Right atrium auricular region (tissue), 2 donors: ENCODE measurements at regions not wholly inside any gene's neighbourhood (a gene's known extent, or its start where the extent isn't known, plus 50 kb on each side); places are given as distances from the start of the nearest gene placed in this dataset.

ENCODE experiments used
- DNase-seq: peaks from one replicate; pipeline ENCODE4 v3.0.0-alpha.2; 2019; ENCODE audit warnings: low spot score
- H3K27ac ChIP-seq, 2 donors: fragments of 200-600 bp; sonication (generic); 1 replicate in 1 of 2; 2 replicates in 1 of 2; pipeline ENCODE4 v1.5.1; 2016 to 2019
- H3K27me3 ChIP-seq, 2 donors: fragments of 200-600 bp; sonication (generic); one replicate each; pipeline versions ENCODE4 v1.5.1 to v1.6.0; 2017 to 2019
- H3K36me3 ChIP-seq: fragments of 200-600 bp; sonication (generic); one replicate; pipeline ENCODE4 v1.5.1; 2016
- H3K4me1 ChIP-seq, 2 donors: fragments of 200-600 bp; sonication (generic); one replicate each; pipeline versions ENCODE4 v1.5.1 to v1.6.0; 2017 to 2019
- H3K4me3 ChIP-seq, 2 donors: fragments of 200-600 bp; sonication (generic); 1 replicate in 1 of 2; 2 replicates in 1 of 2; pipeline ENCODE4 v1.5.1; 2017 to 2019; ENCODE audit warnings: mild to moderate bottlenecking in 1 of 2, moderate library complexity in 1 of 2
- H3K9me3 ChIP-seq, 2 donors: fragments of 200-600 bp; sonication (generic); one replicate each; pipeline ENCODE4 v1.5.1; 2019
- CTCF ChIP-seq, 2 donors: fragments of 200-600 bp; sonication (generic); IDR thresholded peaks; one replicate each; pipeline ENCODE4 v1.5.1; 2019; ENCODE audit warnings: antibody characterized with exemption in 2 of 2

GRCh38 chr12:73452672-73453469 is 1084.8 kb upstream of the ATXN7L3B start:
- Histone ChIP-seq H3K9me3 (no peaks in the 10 kb centered on the region), H3K4me1 (no peaks in the 10 kb centered on the region), H3K27ac (no peak overlapping the region), H3K36me3 (no peaks in the 10 kb centered on the region), H3K4me3 (no peak overlapping the region), H3K27me3 (no peaks in the 10 kb centered on the region)
- DNase-seq = no peak
- TF ChIP-seq CTCF (IDR thresholded peaks at IDR 0.05) = no peak

GRCh38 chr12:73460212-73460611 is 1077.4 kb upstream of the ATXN7L3B start:
- Histone ChIP-seq H3K4me1 (no peaks in the 10 kb centered on the region), H3K4me3 (no peak overlapping the region), H3K9me3 (no peaks in the 10 kb centered on the region), H3K27me3 (no peaks in the 10 kb centered on the region), H3K27ac (no peak overlapping the region), H3K36me3 (no peaks in the 10 kb centered on the region)
- no peak for DNase-seq
- TF ChIP-seq CTCF (IDR thresholded peaks at IDR 0.05) = no peak

- Histone ChIP-seq H3K4me1 (no peaks in the 10 kb centered on the region), H3K27ac (no peak overlapping the region), H3K9me3 (no peaks in the 10 kb centered on the region), H3K36me3 (no peaks in the 10 kb centered on the region), H3K27me3 (no peaks in the 10 kb centered on the region), H3K4me3 (no peak overlapping the region)
- no peak for TF ChIP-seq CTCF (IDR thresholded peaks at IDR 0.05)
- DNase-seq = no peak
These were observed 1072.5 kb upstream of the ATXN7L3B start for GRCh38 chr12:73465106-73465505.

GRCh38 chr12:73486256-73486655 is 1051.4 kb upstream of the ATXN7L3B start:
- H3K4me1 ChIP-seq = no peaks in the 10 kb centered on the region
- no peak for DNase-seq
- H3K27me3 ChIP-seq = no peaks in the 10 kb centered on the region
- H3K36me3 ChIP-seq = no peaks in the 10 kb centered on the region
- no peak overlapping the region for H3K4me3 ChIP-seq
- no peak for TF ChIP-seq CTCF (IDR thresholded peaks at IDR 0.05)
- H3K9me3 ChIP-seq = peaks cover 0 to 13% of the 10 kb centered on the region in 2 donors
- H3K27ac ChIP-seq = no peak overlapping the region

GRCh38 chr12:73506611-73507010 is 1031.0 kb upstream of the ATXN7L3B start:
- DNase-seq = no peak
- Histone ChIP-seq H3K4me1 (no peaks in the 10 kb centered on the region), H3K36me3 (no peaks in the 10 kb centered on the region), H3K9me3 (no peaks in the 10 kb centered on the region), H3K27ac (no peak overlapping the region), H3K27me3 (no peaks in the 10 kb centered on the region), H3K4me3 (no peak overlapping the region)
- no peak for TF ChIP-seq CTCF (IDR thresholded peaks at IDR 0.05)

- TF ChIP-seq CTCF (IDR thresholded peaks at IDR 0.05) = no peak
- Histone ChIP-seq H3K36me3 (no peaks in the 10 kb centered on the region), H3K27ac (no peak overlapping the region), H3K4me1 (no peaks in the 10 kb centered on the region), H3K27me3 (no peaks in the 10 kb centered on the region), H3K9me3 (peaks cover 0 to 6% of the 10 kb centered on the region in 2 donors), H3K4me3 (no peak overlapping the region)
- no peak for DNase-seq
These were observed 1023.0 kb upstream of the ATXN7L3B start for GRCh38 chr12:73514672-73515071.
